ENCODE measurements at regions not wholly inside any gene's neighbourhood (a gene's known extent, or its start where the extent isn't known, plus 50 kb on each side); places are given as distances from the start of the nearest gene placed in this dataset.

DNA sequence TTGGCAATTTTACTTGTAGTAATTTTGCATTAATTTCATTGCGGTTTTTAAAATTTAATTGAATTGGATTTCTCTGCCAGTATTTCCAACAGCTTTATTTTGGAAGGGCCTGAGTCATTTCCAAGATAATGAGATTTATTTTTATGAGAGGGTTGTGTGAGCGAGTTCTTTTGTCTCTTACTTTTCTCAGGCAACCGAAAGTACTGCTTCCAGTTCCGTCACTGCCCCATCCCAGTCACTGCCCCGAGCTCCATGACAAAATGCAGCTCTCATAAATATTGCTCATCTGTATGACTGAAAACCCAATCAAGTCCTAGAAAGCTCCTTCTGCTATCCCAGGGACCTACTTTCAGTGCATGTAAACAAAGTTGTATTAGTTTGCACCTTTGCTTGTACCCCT lies 468.4 kb upstream of the SEMA3D start:
- DNase-seq (ENCODE audit: low spot score), result no peak

DNA sequence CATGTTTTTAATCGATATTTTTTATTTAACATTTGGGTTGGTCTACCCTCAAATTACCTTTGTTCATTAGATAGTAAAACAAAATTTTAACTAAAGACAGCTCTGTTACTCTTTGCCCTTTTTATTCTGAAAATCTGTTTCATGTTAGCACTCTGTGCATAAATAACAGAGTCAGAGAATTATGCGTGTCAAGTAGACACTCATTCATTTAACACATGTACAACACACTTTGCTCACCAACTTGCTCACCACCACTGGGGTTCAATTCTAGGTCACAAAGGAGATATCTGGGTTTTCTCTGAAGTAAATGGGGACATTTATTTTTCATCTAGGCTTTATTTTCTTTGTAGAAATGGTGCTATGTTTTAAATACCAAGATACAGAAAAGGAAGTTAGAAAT lies 457.4 kb upstream of the SEMA3D start:
- DNase-seq (ENCODE audit: low spot score), result no peak

DNA sequence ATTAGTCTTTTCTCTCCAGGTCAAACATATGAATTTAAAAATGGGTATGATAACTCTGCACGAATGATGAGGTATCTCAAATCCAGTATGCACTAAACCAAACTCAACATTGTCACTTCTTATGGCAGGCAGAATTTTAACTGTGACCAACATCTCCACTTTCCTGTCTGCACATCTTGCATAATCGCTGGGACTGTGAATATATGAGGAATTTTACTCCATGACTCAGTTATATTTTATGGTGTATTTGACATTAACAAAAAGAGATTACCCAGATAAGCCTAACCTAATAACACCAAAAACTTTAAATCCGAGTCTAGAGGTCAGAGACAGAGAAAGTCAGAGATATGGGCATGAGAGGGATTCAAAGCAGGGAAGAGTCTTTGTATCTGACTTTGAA lies 454.5 kb upstream of the SEMA3D start:
- no peak for DNase-seq (ENCODE audit: low spot score)

DNA sequence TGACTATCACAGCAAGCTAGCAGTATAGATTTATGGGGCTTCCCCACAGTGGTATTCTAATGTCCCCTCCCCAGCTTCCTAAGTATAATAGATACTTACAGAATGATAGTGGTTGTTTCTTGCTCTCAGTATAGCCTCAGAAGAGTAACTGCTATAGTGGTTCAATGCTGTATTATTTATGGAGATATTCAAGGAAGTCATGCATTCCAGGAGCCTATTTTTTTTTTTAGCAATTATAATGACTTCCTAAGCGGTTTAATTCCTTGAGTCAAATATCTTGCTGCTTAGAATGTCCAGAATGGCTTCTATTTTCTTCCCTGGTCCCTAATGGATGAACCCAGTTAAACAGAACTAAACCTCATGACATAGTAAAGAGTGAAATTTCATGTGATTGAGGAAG lies 451.5 kb upstream of the SEMA3D start:
- DNase-seq (ENCODE audit: low spot score), result no peak

DNA sequence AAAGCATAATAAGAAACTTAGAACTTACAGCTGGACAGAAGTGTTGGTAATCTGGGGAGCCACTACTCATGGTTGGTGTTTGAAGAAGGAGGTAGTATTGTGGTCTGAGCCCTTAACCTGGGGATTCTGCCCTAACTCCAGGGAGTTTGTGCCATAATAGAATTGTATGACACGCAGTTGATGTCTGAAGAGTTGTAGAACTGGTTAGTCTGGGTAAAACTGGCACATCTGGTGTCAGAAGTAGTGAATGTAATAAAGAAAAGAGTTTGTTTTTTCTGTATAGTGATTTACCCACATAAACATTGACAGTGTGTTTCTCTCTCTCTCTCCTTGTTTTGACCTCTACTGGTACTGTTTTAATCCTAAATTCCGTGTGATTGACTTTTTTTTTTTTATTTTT lies 448.1 kb upstream of the SEMA3D start:
- DNase-seq (ENCODE audit: low spot score), result no peak

DNA sequence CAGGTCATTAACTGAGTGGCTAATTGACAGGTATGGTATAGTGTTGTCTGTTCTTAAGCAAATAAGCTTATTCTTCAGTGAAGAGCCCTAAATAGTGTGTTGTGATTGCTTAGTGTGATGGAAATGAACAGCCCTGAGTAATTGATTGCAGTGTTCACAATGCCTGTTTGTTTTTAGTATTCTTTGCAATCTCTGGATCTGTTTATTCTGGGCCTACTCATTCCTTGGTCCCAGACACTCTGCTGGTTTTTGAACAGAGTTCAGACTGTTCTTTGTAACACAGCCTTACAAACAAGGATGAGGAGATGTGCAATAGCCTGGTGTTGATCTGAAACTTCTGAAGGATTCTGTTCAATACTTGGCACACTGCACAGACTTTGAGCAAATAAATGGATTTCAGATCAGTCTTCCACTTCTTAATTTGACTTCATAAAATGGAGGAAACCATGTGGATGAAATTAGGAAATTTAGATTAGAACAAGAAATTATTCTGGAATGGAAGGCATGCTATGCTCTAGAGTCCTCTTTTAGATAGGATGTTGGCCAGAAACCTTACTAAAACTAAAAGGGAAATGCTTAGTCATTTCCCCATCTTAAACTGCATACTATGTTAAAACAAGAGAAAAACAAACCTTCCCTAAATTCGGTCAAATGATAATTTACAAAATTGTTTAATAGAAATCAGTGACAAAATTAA lies 444.2 kb upstream of the SEMA3D start:
- DNase-seq (ENCODE audit: low spot score), result no peak

DNA sequence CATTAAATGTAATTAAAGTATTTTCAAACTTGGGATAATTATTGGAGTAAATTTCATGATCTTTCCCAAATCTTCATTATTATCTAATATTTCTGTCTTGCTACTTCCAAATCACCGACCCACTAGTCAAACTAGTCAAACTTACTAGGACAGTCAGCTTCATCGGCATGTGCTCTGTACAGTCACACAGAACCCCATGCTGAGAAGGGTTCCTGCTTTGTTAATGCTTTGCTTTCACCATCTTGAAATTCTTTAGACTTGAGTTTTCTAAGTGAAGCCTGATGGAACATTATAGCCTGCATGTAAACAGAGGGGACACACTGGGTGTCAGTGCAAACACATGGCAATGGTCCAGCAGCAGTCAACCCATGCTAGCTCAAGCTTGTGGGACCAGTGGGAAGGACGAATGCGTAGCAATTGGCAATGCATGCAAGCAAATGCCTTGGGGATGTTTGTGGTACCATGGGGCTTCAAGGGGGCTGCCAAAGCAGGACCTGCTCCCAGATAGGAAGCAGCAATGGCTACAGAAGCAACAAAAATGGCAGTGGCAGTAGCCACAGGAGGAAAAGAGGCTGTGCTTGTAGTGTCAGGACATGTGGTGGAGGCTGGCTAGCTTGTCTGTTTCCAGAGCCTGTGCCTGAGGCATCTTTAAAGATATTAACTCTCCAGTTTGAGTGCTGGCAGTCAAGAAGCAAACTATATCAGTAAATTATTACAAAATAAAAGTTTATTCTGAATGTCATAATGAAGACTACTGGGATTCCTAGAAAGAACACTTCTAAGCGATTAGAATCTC lies 441.1 kb upstream of the SEMA3D start:
- no peak for DNase-seq (ENCODE audit: low spot score)

DNA sequence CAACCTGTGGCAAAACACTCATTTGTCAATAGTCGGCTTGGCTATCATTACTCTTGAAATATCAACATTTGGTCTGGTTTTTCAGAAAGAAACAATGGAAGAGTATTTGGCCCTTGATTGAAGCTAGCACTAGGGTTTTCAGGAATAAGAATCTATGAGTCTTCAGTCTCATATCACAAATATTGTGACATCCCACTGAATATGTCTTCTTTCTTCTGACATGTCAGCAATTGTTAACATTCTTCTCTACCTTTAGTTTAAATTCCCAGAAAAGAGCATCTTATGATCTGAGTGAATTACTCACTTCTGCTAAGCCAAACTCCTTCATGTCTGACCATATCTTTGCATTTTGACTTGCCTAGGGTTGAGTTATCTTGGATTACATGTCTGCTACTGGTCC lies 435.2 kb upstream of the SEMA3D start:
- DNase-seq (ENCODE audit: low spot score), result no peak

DNA sequence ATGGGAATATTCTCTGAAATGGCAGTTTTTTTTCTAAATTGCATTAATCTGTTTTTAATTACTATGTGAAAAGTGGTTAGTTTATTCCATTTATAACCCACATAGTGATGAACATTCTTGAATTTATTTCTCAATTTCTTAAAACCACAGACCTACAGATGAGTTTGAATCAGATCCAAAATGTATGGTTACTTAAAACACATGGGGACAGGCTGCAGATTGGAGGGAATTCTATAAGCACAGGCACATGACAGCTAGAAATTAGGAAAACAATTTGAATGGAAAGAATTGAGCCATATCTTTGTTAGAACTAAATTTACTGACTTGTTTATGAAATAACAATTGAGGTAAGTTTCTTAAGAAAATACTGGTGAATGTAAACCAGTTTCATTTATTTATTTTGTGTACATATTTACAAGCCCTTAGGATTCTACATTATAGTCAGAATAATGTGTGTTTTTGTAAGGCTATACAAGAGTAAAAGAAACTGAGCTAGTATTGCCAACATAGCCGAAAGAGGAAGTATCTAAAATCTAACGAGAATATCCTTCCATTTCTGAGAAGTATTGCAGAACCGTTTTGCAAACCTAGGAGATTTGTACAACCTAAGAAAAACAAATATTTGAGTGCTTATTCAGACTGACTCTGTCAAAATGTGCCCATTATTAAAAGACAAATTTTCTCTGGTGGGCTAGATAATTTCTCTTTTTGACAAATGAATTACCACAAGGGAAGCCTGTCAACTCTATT lies 434.3 kb upstream of the SEMA3D start:
- no peak for DNase-seq (ENCODE audit: low spot score)

DNA sequence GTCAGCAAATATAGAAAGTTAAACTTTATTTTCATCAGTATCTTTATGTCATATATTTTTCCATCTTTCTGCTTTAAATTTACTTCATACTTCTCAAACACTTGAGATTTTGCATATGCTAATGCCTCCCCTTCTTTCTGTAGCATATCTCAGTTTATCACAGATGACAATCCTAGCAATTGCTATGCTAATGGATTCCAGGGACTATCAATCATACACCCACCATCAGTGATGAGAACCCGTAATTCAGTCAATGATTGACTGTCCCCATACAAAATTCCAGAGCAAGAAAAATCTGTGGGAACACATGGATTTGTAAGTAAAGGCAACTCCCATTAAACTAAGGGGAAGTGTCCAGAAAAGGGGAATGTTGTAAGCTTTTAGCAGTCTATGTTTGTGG lies 432.4 kb upstream of the SEMA3D start:
- peak; percentile 61 for DNase-seq (ENCODE audit: low spot score)

DNA sequence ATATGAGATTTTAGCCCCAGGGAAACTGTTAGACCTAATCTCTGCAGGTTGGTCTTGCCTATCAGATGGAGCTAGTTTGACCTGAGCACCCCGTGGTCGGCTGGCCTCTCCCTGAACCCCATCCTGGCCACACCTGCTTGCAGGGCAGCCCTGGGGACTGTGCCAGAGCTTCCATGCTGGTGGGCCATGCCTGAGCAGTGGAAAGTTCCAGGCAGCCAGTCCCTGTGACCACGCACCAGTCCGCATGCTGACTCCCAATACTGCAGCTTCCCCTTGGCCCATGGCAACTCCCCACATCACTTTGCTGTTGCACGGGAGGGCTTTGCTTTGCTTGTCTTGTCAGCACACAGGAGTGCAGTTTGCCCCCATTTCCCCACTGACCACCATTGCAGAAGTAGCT lies 427.8 kb upstream of the SEMA3D start:
- DNase-seq (ENCODE audit: low spot score), result no peak

DNA sequence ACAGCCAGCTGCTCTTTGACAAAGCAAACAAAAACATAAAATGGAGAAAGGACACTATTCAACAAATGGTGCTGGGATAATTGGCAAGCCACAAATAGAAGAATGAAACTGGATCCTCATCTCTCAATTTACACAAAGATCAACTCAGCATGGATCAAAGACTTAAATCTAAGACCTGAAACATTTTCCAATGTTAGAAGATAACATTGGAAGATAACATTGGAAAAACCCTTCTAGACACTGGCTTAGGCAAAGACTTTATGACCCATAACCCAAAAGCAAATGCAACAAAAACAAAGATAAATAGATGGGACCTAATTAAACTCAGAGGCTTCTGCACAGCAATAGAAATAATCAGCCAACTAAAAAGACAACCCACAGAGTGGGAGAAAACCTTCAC lies 425.7 kb upstream of the SEMA3D start:
- DNase-seq (ENCODE audit: low spot score), result no peak

DNA sequence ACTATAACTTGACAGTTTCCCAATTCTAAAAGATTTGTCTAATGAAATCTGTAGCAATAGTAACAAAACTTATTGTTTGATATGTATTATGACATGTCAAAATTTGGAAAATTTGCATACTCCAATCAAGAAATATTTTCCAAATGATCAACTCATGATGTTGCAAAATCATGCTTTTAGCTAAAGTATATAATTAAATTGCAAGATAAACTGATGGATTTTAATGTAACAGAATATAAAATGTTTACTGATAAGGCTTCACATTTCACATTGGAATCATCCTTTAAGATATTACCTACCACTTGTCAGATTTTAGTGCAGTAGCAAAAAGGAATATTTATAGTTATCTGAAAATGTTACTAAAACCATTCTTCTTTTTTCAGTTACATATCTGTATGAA lies 421.9 kb upstream of the SEMA3D start:
- no peak for DNase-seq (ENCODE audit: low spot score)

DNA sequence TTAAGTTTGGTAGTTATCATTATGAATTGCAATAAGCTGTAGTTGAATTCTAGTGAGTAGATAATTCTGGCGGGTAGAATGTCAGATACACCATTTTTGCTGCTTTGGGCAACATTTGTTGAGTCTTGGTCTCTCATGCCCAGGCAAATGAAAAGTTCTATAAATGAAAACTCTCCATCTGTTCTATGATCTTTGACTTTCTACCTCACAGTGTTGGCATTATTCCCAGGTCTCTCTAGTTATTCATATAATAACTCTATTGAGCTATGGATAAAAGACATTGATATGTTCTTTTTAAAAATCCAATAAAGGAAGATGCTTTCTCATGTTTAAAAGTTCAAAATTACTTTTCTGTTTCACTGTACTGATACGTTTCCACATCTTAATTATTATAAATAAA lies 415.3 kb upstream of the SEMA3D start:
- no peak for DNase-seq (ENCODE audit: low spot score)

DNA sequence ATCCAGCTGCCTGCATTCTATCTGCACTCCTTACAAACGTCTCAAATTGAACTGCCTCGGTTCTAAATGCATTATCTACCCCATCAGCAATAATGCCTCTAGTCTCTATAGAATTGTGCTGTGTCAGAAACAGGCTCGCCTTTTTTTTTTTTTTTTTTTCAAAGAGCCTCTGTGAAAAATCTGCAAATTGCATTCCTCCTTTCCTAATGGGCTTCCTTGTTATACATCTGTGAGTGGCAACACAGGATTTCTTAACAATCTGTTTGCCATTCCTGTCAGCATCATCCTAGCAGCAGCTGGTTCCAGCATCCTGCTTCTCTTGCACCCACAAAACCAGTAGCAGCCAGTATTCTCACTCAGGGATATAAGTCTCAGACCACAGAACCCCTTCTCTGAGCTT lies 413.5 kb upstream of the SEMA3D start:
- no peak for DNase-seq (ENCODE audit: low spot score)

DNA sequence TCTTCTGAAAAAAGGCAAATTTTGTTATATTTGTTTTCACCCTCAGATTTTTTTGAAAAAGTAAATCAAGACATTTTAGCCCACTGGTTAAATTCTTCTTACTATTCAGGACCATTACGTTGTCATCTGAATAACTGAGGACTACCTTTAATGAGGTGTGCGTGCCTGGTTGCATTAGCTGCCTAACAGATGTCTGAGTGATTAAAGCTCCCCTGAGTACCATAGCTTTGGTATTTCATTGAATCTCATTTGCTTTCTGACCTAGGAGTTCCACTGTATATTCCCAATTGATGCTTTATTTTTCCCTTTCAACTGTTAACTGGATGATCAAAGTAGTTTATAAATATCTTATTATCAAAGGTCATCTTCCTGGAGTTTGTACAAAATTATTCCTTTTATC lies 410.0 kb upstream of the SEMA3D start:
- no peak for DNase-seq (ENCODE audit: low spot score)

DNA sequence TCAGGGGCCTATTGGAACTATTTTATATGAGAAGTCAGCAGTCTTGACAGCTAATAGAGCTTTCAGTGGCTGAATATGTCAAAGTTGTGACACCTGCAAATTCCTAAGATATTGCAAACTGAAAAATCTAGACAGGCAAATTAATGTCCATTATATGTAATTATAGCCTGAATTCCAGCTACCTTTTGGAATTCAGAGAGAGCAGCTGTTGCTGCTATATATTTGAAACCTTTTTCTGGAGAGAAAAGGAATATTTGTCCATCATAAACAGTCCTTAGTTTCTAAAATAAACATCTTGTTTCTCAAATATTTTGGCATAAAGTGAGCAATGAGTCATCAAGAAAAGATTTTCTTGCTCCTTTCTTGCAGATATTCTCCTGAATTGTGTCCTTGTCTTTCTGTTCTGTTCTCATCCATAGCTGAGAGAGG lies 408.9 kb upstream of the SEMA3D start:
- no peak for DNase-seq (ENCODE audit: low spot score)

DNA sequence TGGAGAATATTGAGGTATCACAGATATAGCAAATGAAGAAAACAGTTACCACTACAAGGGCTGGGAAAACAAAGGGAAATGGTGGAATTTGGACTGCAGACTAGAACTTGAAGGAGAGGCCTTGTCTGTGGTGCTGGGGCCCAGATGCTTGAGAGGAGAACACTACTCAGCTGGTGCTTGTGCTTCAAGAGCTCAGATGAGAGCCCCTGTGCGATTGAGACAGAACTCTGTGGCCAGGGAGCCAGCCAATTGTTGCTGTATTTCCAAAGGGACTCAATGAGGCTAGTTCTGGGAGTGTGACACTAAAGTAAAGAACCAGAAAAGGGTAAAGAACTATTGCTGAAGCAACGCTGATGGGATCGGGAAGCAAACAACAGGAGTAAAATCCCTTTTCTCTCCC lies 406.5 kb upstream of the SEMA3D start:
- DNase-seq (ENCODE audit: low spot score), result no peak

DNA sequence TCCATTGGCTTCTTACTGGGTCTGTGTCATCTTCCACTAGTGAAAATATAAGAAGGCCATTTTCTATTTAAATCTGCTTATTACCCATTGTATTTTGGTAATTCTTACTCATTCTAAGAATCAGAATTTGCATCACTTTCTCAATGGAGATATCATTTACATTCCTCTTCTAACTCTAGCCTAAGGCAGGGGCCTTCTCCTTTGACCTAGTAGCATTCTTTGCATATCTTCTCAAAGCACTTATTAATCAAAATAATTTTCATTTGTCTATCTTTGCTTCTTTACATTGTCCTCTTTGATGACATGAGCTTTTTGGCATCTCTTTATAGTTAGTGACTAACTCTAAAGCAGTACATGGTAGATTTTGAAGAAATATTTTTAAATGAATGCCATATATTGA lies 400.9 kb upstream of the SEMA3D start:
- DNase-seq (ENCODE audit: low spot score), result no peak

DNA sequence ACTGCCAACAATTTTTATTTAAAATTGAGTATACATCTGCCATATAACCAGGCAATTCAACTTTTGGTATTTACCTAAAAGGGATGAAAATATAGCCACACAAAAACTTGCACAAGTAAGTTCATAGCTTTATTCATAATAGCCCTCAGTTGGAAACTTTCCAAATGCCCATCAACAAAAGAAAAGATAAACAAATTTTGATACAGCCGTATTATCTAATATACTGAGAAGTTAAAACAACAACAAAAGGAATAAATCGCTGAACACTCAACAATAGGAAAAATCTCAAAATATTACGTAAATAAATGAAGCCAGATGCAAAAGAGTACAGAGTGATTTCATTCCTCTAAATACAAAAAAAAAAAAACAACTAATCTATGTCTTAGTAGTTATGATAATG lies 399.2 kb upstream of the SEMA3D start:
- no peak for DNase-seq (ENCODE audit: low spot score)

DNA sequence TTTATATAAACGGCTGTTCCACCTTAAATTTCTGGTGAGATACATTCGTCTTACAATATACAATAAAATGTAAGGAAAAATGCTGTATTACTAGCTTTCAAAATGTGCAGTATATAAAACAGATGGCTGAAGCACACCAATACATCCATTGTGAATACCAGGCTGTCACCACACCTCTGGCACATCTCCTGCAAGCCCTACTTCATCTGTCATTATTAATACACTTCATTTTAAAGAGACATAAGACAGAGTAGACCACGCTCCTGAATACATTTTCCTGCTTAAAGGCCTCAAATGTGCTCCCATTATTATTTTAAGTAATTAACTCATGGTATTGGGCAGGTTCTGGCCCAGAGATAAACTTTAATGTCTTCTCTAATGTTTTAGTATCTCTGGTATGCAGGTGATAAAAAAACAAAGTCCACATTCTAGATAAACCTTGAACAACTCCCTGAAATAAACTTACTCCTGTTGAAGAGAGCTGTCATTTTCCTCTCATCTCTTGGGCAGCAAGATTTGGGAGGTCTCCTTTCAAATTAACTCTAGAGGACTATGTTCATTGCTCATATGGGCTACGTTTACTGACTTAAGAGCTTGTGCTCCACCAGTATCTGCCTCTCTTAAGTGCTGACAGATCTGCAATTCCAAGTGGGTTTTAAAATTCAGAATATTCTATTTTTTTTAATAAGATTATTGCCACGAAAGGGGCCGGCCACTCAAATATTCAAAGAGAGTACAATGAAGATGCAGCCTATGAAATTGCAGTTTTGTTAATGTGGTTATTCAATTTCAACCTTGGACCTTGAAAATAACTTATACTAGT lies 396.5 kb upstream of the SEMA3D start:
- DNase-seq (ENCODE audit: low spot score), result no peak

DNA sequence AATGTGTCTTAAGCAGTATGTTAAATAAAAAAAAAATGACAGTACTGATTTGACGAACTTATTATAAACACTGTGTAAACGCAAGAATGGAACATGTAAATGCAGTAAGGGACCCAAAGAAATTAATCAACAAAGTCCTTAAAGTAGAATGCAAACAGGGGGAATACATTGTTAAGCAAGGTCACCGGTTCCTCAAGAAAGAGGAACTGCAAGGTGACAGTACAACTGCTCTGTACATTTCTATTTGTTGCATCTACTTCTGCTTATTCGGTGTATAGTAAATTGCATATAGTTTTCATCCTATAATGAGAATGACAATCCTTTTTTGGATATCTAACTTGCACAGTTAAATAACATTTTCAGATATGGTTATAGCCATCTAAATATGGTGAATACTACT lies 387.0 kb upstream of the SEMA3D start:
- no peak for DNase-seq (ENCODE audit: low spot score)

All from putamen (tissue), 1 donor.